Naive B cell (primary cell): ENCODE measurements at regions not wholly inside any gene's neighbourhood (a gene's known extent, or its start where the extent isn't known, plus 50 kb on each side); places are given as distances from the start of the nearest gene placed in this dataset.

ENCODE experiments used
- ATAC-seq, 2 donors: fragments of 150-1000 bp; cut with Tn5 transposase; 2 replicates each; pipeline ENCODE4 v1.10.0; 2021; ENCODE audit warnings: low read depth in 2 of 2, mild to moderate bottlenecking in 2 of 2, moderate library complexity in 2 of 2
- DNase-seq: peaks from one replicate; pipeline ENCODE4 v3.0.0; 2022
- H3K27ac Mint-ChIP-seq, 6 donors: one replicate each; pipeline ENCODE4 v1.8.0; 2020 to 2022; ENCODE audit warnings: mild to moderate bottlenecking in 6 of 6, mixed read lengths in 6 of 6, moderate library complexity in 5 of 6, inconsistent platforms in 2 of 6
- H3K27me3 Mint-ChIP-seq, 3 donors: one replicate each; pipeline ENCODE4 v1.8.0; 2021 to 2022; ENCODE audit warnings: mixed read lengths in 3 of 3, mild to moderate bottlenecking in 1 of 3
- H3K36me3 Mint-ChIP-seq, 2 donors: one replicate each; pipeline ENCODE4 v1.8.0; 2020 to 2022; ENCODE audit warnings: mixed read lengths in 2 of 2, inconsistent platforms in 1 of 2, mild to moderate bottlenecking in 1 of 2
- H3K4me1 Mint-ChIP-seq, 3 donors: one replicate each; pipeline ENCODE4 v1.8.0; 2020 to 2022; ENCODE audit warnings: mixed read lengths in 3 of 3, inconsistent platforms in 1 of 3, mild to moderate bottlenecking in 1 of 3, moderate library complexity in 1 of 3
- H3K4me3 Mint-ChIP-seq, 8 donors: one replicate each; pipeline ENCODE4 v1.8.0; 2020 to 2022; ENCODE audit warnings: mild to moderate bottlenecking in 8 of 8, mixed read lengths in 8 of 8, moderate library complexity in 8 of 8, inconsistent platforms in 2 of 8
- H3K9me3 Mint-ChIP-seq, 7 donors: one replicate each; pipeline ENCODE4 v1.8.0; 2020 to 2022; ENCODE audit warnings: mixed read lengths in 7 of 7, mild to moderate bottlenecking in 5 of 7, inconsistent platforms in 2 of 7, moderate library complexity in 1 of 7

- Mint-ChIP-seq H3K4me1 (no peaks in the 10 kb centered on the region), H3K27me3 (peaks cover 29 to 43% (median 34%) of the 10 kb centered on the region in 3 donors), H3K36me3 (peaks cover 0 to 1% of the 10 kb centered on the region in 2 donors), H3K4me3 (no peak overlapping the region), H3K9me3 (peaks cover 1 to 9% (median 3%) of the 10 kb centered on the region in 7 donors), H3K27ac (no peak overlapping the region)
- ATAC-seq (no peak), DNase-seq (no peak)
Measured at GRCh38 chr12:107992870-107993451, 136.1 kb upstream of the WSCD2 start.

- Mint-ChIP-seq H3K4me3 (no peak overlapping the region), H3K27ac (no peak overlapping the region), H3K27me3 (peaks cover 37 to 51% (median 40%) of the 10 kb centered on the region in 3 donors), H3K9me3 (peaks cover 9 to 29% (median 13%) of the 10 kb centered on the region in 7 donors), H3K4me1 (no peaks in the 10 kb centered on the region), H3K36me3 (peaks cover 0 to 8% of the 10 kb centered on the region in 2 donors)
- no peak for ATAC-seq
- no peak for DNase-seq
Measured at GRCh38 chr12:107998863-107999262, 130.2 kb upstream of the WSCD2 start.

- DNase-seq (no peak), ATAC-seq (no peak)
- no peak overlapping the region for H3K27ac Mint-ChIP-seq
- H3K9me3 Mint-ChIP-seq = peaks cover 6 to 30% (median 12%) of the 10 kb centered on the region in 7 donors
- peaks cover 41 to 51% (median 42%) of the 10 kb centered on the region in 3 donors for H3K27me3 Mint-ChIP-seq
- H3K4me1 Mint-ChIP-seq = no peaks in the 10 kb centered on the region
- peaks cover 0 to 8% of the 10 kb centered on the region in 2 donors for H3K36me3 Mint-ChIP-seq
- H3K4me3 Mint-ChIP-seq = no peak overlapping the region
Measured at GRCh38 chr12:108000111-108000510, 129.0 kb upstream of the WSCD2 start.

GRCh38 chr12:108004319-108004718 is 124.8 kb upstream of the WSCD2 start:
- no peaks in the 10 kb centered on the region for H3K36me3 Mint-ChIP-seq
- no peak for ATAC-seq
- no peak overlapping the region for H3K4me3 Mint-ChIP-seq
- no peaks in the 10 kb centered on the region for H3K4me1 Mint-ChIP-seq
- peaks cover 2 to 14% (median 5%) of the 10 kb centered on the region in 7 donors for H3K9me3 Mint-ChIP-seq
- H3K27me3 Mint-ChIP-seq = peaks cover 19 to 26% (median 22%) of the 10 kb centered on the region in 3 donors
- no peak overlapping the region for H3K27ac Mint-ChIP-seq
- no peak for DNase-seq

GRCh38 chr12:108008163-108008905 is 120.8 kb upstream of the WSCD2 start:
- H3K4me3 Mint-ChIP-seq = no peak overlapping the region
- DNase-seq (no peak), ATAC-seq (no peak)
- H3K9me3 Mint-ChIP-seq = peaks cover 0 to 3% (median 0%) of the 10 kb centered on the region in 7 donors
- no peak overlapping the region for H3K27ac Mint-ChIP-seq
- no peaks in the 10 kb centered on the region for H3K4me1 Mint-ChIP-seq
- H3K36me3 Mint-ChIP-seq = no peaks in the 10 kb centered on the region
- H3K27me3 Mint-ChIP-seq = peaks cover 8 to 21% (median 15%) of the 10 kb centered on the region in 3 donors

GRCh38 chr12:108009442-108010070 is 119.5 kb upstream of the WSCD2 start:
- Mint-ChIP-seq H3K4me1 (no peaks in the 10 kb centered on the region), H3K36me3 (no peaks in the 10 kb centered on the region), H3K4me3 (no peak overlapping the region), H3K27me3 (peaks cover 16 to 19% (median 17%) of the 10 kb centered on the region in 3 donors), H3K27ac (no peak overlapping the region), H3K9me3 (peaks cover 0 to 1% (median 0%) of the 10 kb centered on the region in 7 donors)
- ATAC-seq (no peak), DNase-seq (no peak)

- Mint-ChIP-seq H3K4me1 (no peaks in the 10 kb centered on the region), H3K27ac (peak overlapping the region in 1 of 6 donors; percentile 13), H3K36me3 (no peaks in the 10 kb centered on the region), H3K4me3 (no peak overlapping the region), H3K27me3 (peaks cover 19 to 27% (median 21%) of the 10 kb centered on the region in 3 donors), H3K9me3 (peaks cover 0 to 6% (median 2%) of the 10 kb centered on the region in 7 donors)
- ATAC-seq (no peak), DNase-seq (no peak)
Measured at GRCh38 chr12:108016022-108016564, 113.0 kb upstream of the WSCD2 start.

GRCh38 chr12:108017472-108018057 is 111.5 kb upstream of the WSCD2 start:
- Mint-ChIP-seq H3K27me3 (peaks cover 20 to 26% (median 21%) of the 10 kb centered on the region in 3 donors), H3K4me3 (no peak overlapping the region), H3K4me1 (no peaks in the 10 kb centered on the region), H3K9me3 (peaks cover 0 to 6% (median 2%) of the 10 kb centered on the region in 7 donors), H3K27ac (no peak overlapping the region), H3K36me3 (no peaks in the 10 kb centered on the region)
- ATAC-seq (no peak), DNase-seq (no peak)

- no peak overlapping the region for H3K27ac Mint-ChIP-seq
- ATAC-seq = no peak
- no peak overlapping the region for H3K4me3 Mint-ChIP-seq
- peaks cover 0 to 6% (median 2%) of the 10 kb centered on the region in 7 donors for H3K9me3 Mint-ChIP-seq
- no peaks in the 10 kb centered on the region for H3K4me1 Mint-ChIP-seq
- H3K36me3 Mint-ChIP-seq = no peaks in the 10 kb centered on the region
- peaks cover 8 to 17% (median 11%) of the 10 kb centered on the region in 3 donors for H3K27me3 Mint-ChIP-seq
- DNase-seq = no peak
Measured at GRCh38 chr12:108019862-108020261, 109.2 kb upstream of the WSCD2 start.

- DNase-seq = no peak
- Mint-ChIP-seq H3K27ac (no peak overlapping the region), H3K27me3 (peaks cover 8 to 17% (median 11%) of the 10 kb centered on the region in 3 donors), H3K4me1 (no peaks in the 10 kb centered on the region), H3K4me3 (no peak overlapping the region), H3K9me3 (peaks cover 0 to 6% (median 0%) of the 10 kb centered on the region in 7 donors), H3K36me3 (no peaks in the 10 kb centered on the region)
- no peak for ATAC-seq
Measured at GRCh38 chr12:108021141-108021540, 107.9 kb upstream of the WSCD2 start.

- H3K4me1 Mint-ChIP-seq = no peaks in the 10 kb centered on the region
- H3K27me3 Mint-ChIP-seq = peaks cover 8 to 17% (median 11%) of the 10 kb centered on the region in 3 donors
- no peak overlapping the region for H3K27ac Mint-ChIP-seq
- no peak for DNase-seq
- H3K4me3 Mint-ChIP-seq = no peak overlapping the region
- ATAC-seq = no peak
- peaks cover 0 to 6% (median 0%) of the 10 kb centered on the region in 7 donors for H3K9me3 Mint-ChIP-seq
- no peaks in the 10 kb centered on the region for H3K36me3 Mint-ChIP-seq
Measured at GRCh38 chr12:108021949-108022522, 107.1 kb upstream of the WSCD2 start.

- Mint-ChIP-seq H3K9me3 (no peaks in the 10 kb centered on the region), H3K27ac (no peak overlapping the region), H3K27me3 (peaks cover 28 to 53% (median 48%) of the 10 kb centered on the region in 3 donors), H3K4me1 (no peaks in the 10 kb centered on the region), H3K4me3 (no peak overlapping the region), H3K36me3 (no peaks in the 10 kb centered on the region)
- DNase-seq (no peak), ATAC-seq (no peak)
Measured at GRCh38 chr12:108029051-108029835, 99.8 kb upstream of the WSCD2 start.
